ENCODE measurements at regions not wholly inside any gene's neighbourhood (a gene's known extent, or its start where the extent isn't known, plus 50 kb on each side); places are given as distances from the start of the nearest gene placed in this dataset.

DNA sequence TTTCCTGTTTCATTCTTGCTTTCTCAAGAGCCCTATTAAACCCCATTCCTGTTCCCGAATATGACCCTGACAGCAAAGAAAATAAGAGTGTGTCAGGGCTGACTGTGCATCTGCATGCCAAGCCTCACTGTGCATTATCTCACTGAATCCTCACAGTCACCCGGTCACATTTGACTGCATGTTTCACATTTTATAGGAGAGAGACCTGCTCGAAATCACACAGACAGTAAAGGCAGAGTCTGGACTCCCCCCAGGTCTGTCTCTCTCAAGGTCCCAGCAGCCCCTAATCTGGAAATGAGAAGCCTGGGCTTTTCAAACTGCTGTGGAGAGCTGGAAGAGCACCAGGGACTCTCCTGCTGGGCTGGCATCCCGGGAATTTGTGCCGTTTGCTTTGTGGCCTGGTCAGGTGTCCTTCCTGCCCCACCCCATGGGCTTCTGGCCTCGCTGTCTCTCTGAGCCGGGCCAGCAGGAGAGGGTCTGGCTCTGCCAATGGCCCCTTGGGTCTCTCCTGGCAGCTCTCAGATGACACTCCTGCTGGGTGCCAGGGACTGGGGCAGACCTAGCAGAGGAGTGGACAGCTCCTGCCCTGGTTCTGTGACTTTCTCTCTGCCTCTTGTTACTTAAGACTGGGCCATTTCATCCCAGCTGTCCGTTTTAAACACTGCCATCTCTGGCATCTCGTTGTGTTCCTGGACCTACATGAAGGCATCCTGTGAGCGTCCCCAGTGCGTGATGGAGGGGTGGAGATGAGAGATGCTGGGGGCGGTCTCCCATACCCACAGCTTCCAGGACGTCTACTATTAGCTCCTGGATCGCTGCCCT is 173.6 kb downstream of the ARHGAP12 start:
- ChIA-PET CTCF (interaction anchor here in 1 of 2 donors (0.7 kb wide), 1 partner anchor 78 kb away, joined by 6 read pairs; no protein-coding TSS in a partner anchor), POLR2A (interaction anchor here in 1 of 2 donors (0.6 kb wide), 1 partner anchor 981 kb away, joined by 6 read pairs; no protein-coding TSS in a partner anchor)
- Histone ChIP-seq H3K9me3 (no peaks in the 10 kb centered on the region), H3K4me1 (ENCODE audit: control insufficient read depth in 1 of 2, extremely low read depth in 1 of 2, insufficient read depth in 2 of 2, low read length in 2 of 2) (peaks cover 0 to 5% of the 10 kb centered on the region in 2 experiments), H3K27me3 (replicated peaks in 1 of 2; ENCODE audit: control insufficient read depth in 2 of 2, extremely low read depth in 1 of 2, insufficient read depth in 2 of 2, low read length in 1 of 2) (no peaks in the 10 kb centered on the region), H3K27ac (ENCODE audit: low read length) (no peak overlapping the region), H3K36me3 (ENCODE audit: control insufficient read depth in 2 of 2, extremely low read depth in 1 of 2, insufficient read depth in 1 of 2, low read length in 1 of 2) (no peaks in the 10 kb centered on the region), H3K4me3 (ENCODE audit: control insufficient read depth in 1 of 2, extremely low read depth in 1 of 2, low read length in 1 of 2) (no peak overlapping the region)
- Mint-ChIP-seq H3K9me3 (no peaks in the 10 kb centered on the region), H3K27me3 (no peaks in the 10 kb centered on the region), H3K36me3 (no peaks in the 10 kb centered on the region), H3K4me1 (peaks cover 3 to 5% (median 3%) of the 10 kb centered on the region in 3 donors), H3K27ac (peak overlapping the region in 1 of 2 donors; percentile 39), H3K4me3 (no peak overlapping the region)
- ATAC-seq (replicated peaks in 1 of 4), result no peak
- no peak for DNase-seq
- 87% methylated on average over 6 of the region's 14 CpGs for WGBS (ENCODE audit: insufficient coverage)

DNA sequence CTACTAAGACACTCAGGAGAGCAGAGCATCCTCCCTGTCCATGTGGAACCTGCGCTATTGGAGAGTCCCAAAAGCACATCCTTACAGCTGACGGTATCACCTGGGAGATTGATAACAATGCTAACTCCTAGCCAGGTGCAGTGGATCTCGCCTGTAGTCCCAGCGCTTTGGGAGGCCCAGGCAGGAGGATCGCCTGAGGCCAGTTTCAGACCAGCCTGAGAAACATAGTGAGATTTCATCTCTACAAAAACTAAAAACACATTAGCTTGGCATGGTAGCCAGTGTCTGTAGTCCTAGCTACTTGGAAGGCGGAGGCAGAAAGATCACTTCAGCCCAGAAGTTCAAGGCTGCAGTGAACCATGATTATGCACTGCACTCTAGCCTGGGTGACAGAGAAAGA is 174.9 kb downstream of the ARHGAP12 start:
- H3K27ac Mint-ChIP-seq, result peak overlapping the region in 1 of 2 donors; percentile 37
- H3K4me1 Mint-ChIP-seq, result no peaks in the 10 kb centered on the region
- Histone ChIP-seq H3K9me3 (no peaks in the 10 kb centered on the region), H3K4me1 (ENCODE audit: control insufficient read depth in 1 of 2, extremely low read depth in 1 of 2, insufficient read depth in 2 of 2, low read length in 2 of 2) (no peaks in the 10 kb centered on the region), H3K4me3 (ENCODE audit: control insufficient read depth in 1 of 2, extremely low read depth in 1 of 2, low read length in 1 of 2) (no peak overlapping the region), H3K27ac (ENCODE audit: low read length) (no peak overlapping the region), H3K27me3 (replicated peaks in 1 of 2; ENCODE audit: control insufficient read depth in 2 of 2, extremely low read depth in 1 of 2, insufficient read depth in 2 of 2, low read length in 1 of 2) (no peaks in the 10 kb centered on the region), H3K36me3 (ENCODE audit: control insufficient read depth in 2 of 2, extremely low read depth in 1 of 2, insufficient read depth in 1 of 2, low read length in 1 of 2) (no peaks in the 10 kb centered on the region)
- no peak for ATAC-seq (replicated peaks in 1 of 4)
- no peaks in the 10 kb centered on the region for H3K27me3 Mint-ChIP-seq
- 97% methylated on average over 6 of the region's 6 CpGs for WGBS (ENCODE audit: insufficient coverage)
- DNase-seq, result no peak
- H3K9me3 Mint-ChIP-seq, result no peaks in the 10 kb centered on the region
- ChIA-PET CTCF (interaction anchor here in 1 of 2 donors (0.6 kb wide), 1 partner anchor 53 kb away, joined by 3 read pairs; no protein-coding TSS in a partner anchor), POLR2A (no interaction called here)
- H3K4me3 Mint-ChIP-seq, result no peak overlapping the region
- H3K36me3 Mint-ChIP-seq, result no peaks in the 10 kb centered on the region

DNA sequence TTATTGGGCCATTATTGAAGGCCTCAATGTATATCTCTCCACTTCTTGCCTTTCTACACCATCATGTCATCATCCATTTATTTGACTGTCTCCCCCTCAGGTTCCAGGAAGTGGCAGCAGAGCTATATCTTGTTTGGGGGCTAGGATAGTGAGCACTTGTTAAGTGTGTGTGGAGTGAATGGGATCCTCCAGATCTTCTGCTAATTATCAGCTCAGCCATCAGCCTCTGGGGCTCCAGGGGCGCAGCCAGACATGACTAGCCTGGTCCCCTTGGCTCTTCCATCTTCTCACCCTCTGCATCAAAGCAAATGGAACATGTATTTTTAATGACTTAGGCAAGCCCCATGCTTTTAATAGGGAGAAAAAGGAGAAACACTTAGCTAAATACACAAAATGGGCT is 176.5 kb downstream of the ARHGAP12 start:
- Mint-ChIP-seq H3K27me3 (no peaks in the 10 kb centered on the region), H3K9me3 (no peaks in the 10 kb centered on the region), H3K27ac (no peak overlapping the region), H3K4me1 (no peaks in the 10 kb centered on the region), H3K36me3 (no peaks in the 10 kb centered on the region), H3K4me3 (no peak overlapping the region)
- no peaks in the 10 kb centered on the region for H3K27me3 ChIP-seq (replicated peaks in 1 of 2; ENCODE audit: control insufficient read depth in 2 of 2, extremely low read depth in 1 of 2, insufficient read depth in 2 of 2, low read length in 1 of 2)
- POLR2A ChIA-PET, result no interaction called here
- no peak overlapping the region for H3K4me3 ChIP-seq (ENCODE audit: control insufficient read depth in 1 of 2, extremely low read depth in 1 of 2, low read length in 1 of 2)
- CTCF ChIA-PET, result interaction anchor here in 1 of 2 donors (0.5 kb wide), 1 partner anchor 249 kb away, joined by 3 read pairs; no protein-coding TSS in a partner anchor
- ATAC-seq (replicated peaks in 1 of 4), result no peak
- no CpG with 5 or more reads among the region's 1 CpG for WGBS (ENCODE audit: insufficient coverage)
- no peak overlapping the region for H3K27ac ChIP-seq (ENCODE audit: low read length)
- H3K36me3 ChIP-seq (ENCODE audit: control insufficient read depth in 2 of 2, extremely low read depth in 1 of 2, insufficient read depth in 1 of 2, low read length in 1 of 2), result no peaks in the 10 kb centered on the region
- no peaks in the 10 kb centered on the region for H3K9me3 ChIP-seq
- H3K4me1 ChIP-seq (ENCODE audit: control insufficient read depth in 1 of 2, extremely low read depth in 1 of 2, insufficient read depth in 2 of 2, low read length in 2 of 2), result no peaks in the 10 kb centered on the region
- no peak for DNase-seq

DNA sequence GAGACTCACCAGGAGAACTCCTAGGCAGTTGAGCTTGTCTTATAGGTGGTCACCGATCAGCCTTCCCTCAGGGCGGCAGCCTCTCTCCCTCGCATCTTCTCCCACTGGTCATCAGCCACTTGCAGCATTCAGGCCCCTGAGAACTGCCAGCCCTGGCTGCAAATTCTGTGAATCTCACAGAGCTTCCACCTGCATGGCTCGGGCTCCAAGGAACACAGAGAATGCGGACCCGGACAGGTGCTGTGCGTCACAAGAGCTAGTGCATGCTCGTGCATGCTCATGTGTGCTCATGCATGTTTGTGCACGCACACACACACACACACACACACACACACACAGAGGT is 176.9 kb downstream of the ARHGAP12 start:
- Histone ChIP-seq H3K27me3 (replicated peaks in 1 of 2; ENCODE audit: control insufficient read depth in 2 of 2, extremely low read depth in 1 of 2, insufficient read depth in 2 of 2, low read length in 1 of 2) (no peaks in the 10 kb centered on the region), H3K4me3 (ENCODE audit: control insufficient read depth in 1 of 2, extremely low read depth in 1 of 2, low read length in 1 of 2) (no peak overlapping the region), H3K36me3 (ENCODE audit: control insufficient read depth in 2 of 2, extremely low read depth in 1 of 2, insufficient read depth in 1 of 2, low read length in 1 of 2) (no peaks in the 10 kb centered on the region), H3K9me3 (no peaks in the 10 kb centered on the region), H3K4me1 (ENCODE audit: control insufficient read depth in 1 of 2, extremely low read depth in 1 of 2, insufficient read depth in 2 of 2, low read length in 2 of 2) (no peaks in the 10 kb centered on the region), H3K27ac (ENCODE audit: low read length) (no peak overlapping the region)
- POLR2A ChIA-PET, result interaction anchor here in 1 of 2 donors (0.6 to 1.2 kb wide), 2 partner anchors 17 to 30 kb away, joined by 4 to 11 read pairs; no protein-coding TSS in a partner anchor
- no peak for DNase-seq
- Mint-ChIP-seq H3K9me3 (no peaks in the 10 kb centered on the region), H3K27ac (no peak overlapping the region), H3K4me1 (no peaks in the 10 kb centered on the region), H3K4me3 (no peak overlapping the region), H3K36me3 (no peaks in the 10 kb centered on the region), H3K27me3 (no peaks in the 10 kb centered on the region)
- CTCF ChIA-PET, result interaction anchor here (0.5 to 1.8 kb wide), 3 partner anchors 15 to 249 kb away, joined by 3 to 4 read pairs (median 3); no protein-coding TSS in a partner anchor
- ATAC-seq (replicated peaks in 1 of 4), result no peak
- WGBS (ENCODE audit: insufficient coverage), result 87% methylated on average over 9 of the region's 9 CpGs

DNA sequence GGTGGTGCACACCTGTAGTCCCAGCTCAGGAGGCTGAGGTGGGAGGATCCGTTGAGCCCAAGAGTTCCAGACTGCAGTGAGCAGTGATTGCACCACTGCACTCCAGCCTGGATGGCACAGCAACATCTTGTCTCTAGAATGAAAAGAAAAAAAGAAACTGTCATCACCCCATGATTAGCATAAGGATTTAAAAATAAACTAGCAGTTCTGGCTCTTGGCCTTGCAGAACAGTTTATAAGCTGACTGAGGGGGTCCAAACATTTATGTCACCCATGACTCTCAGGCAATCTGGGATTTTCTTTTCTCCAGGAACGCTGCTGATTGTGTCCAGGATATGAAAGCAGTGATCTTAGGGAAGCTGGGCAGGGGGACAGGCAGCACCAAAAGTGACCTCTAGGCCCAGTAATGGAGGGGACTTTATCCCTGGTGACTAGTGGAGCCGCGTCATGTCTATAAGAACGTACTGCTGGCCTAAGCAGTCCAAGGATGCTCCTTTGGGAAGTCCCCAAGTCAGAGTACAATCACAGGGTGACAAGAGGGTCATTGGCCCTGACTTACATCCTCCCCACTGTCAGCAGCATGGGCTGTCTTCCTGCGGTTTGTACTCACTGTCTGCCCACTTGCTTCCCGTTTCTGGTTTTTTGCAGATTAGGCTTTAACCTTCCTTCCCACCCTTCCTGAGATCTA is 177.4 kb downstream of the ARHGAP12 start:
- Mint-ChIP-seq H3K36me3 (no peaks in the 10 kb centered on the region), H3K4me1 (no peaks in the 10 kb centered on the region), H3K27ac (no peak overlapping the region), H3K27me3 (no peaks in the 10 kb centered on the region), H3K4me3 (no peak overlapping the region), H3K9me3 (no peaks in the 10 kb centered on the region)
- POLR2A ChIA-PET, result interaction anchor here in 1 of 2 donors (0.6 to 1.2 kb wide), 2 partner anchors 17 to 29 kb away, joined by 4 to 11 read pairs; no protein-coding TSS in a partner anchor
- DNase-seq (peak in 1 of 35 experiments; percentile 14), ATAC-seq (replicated peaks in 1 of 4) (no peak)
- WGBS (ENCODE audit: insufficient coverage), result 63% methylated on average over 6 of the region's 7 CpGs
- CTCF ChIA-PET, result interaction anchor here (0.7 to 1.8 kb wide), 2 partner anchors 15 to 18 kb away, joined by 3 to 4 read pairs; no protein-coding TSS in a partner anchor
- H3K4me3 ChIP-seq (ENCODE audit: control insufficient read depth in 1 of 2, extremely low read depth in 1 of 2, low read length in 1 of 2), result no peak overlapping the region
- no peaks in the 10 kb centered on the region for H3K4me1 ChIP-seq (ENCODE audit: control insufficient read depth in 1 of 2, extremely low read depth in 1 of 2, insufficient read depth in 2 of 2, low read length in 2 of 2)
- H3K36me3 ChIP-seq (ENCODE audit: control insufficient read depth in 2 of 2, extremely low read depth in 1 of 2, insufficient read depth in 1 of 2, low read length in 1 of 2), result no peaks in the 10 kb centered on the region
- H3K27me3 ChIP-seq (replicated peaks in 1 of 2; ENCODE audit: control insufficient read depth in 2 of 2, extremely low read depth in 1 of 2, insufficient read depth in 2 of 2, low read length in 1 of 2), result no peaks in the 10 kb centered on the region
- H3K27ac ChIP-seq (ENCODE audit: low read length), result no peak overlapping the region
- H3K9me3 ChIP-seq, result no peaks in the 10 kb centered on the region

DNA sequence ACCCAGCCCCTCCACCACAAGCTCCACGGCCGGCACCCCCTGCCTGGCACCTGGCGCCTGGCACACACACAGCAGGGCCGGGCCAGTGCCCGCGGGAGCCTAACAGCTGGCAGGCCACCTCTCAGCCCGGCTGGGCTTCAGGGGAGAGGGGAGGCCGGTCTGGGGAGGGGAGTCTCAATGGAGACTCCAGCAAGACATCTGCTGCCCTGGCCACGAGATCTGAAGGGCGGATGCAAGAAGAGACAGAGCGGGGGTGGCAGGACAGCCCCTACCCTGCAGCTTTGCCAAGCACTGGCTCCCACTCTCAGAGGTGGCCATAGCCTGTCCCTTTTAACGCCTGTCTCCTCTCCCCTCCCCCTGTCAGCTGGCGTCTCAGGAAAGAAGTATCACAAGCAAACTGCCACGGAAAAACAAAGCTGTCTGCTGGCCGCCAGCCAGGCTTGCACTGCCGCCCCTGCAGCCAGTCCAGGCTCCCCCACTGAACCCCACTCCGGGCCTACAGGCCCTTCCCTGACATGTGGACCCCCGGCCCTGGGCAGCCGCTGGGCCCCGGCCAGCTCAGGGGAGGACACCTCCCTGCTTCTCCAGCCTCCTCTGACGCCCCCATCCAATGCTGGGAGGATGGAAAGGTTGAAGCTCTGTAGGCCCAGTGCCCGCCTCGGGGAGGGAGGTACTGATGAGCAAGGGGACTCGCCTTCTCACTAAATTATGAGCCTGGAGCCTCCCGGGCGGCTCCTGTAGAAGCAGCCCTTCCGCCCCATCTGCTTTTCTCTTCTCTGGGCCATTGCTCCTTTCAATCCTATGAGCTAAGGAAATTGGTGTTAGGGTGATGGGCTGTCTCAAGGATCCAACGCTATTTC is 178.4 kb downstream of the ARHGAP12 start:
- peaks cover 0 to 8% of the 10 kb centered on the region in 2 experiments for H3K4me1 ChIP-seq (ENCODE audit: control insufficient read depth in 1 of 2, extremely low read depth in 1 of 2, insufficient read depth in 2 of 2, low read length in 2 of 2)
- ChIA-PET CTCF (interaction anchor here in 1 of 2 donors (1.8 kb wide), 1 partner anchor 19 kb away, joined by 4 read pairs; no protein-coding TSS in a partner anchor), POLR2A (interaction anchor here in 1 of 2 donors (1.2 kb wide), 1 partner anchor 18 kb away, joined by 4 read pairs; no protein-coding TSS in a partner anchor)
- H3K9me3 ChIP-seq, result no peaks in the 10 kb centered on the region
- Mint-ChIP-seq H3K4me1 (peaks cover 0 to 10% (median 9%) of the 10 kb centered on the region in 3 donors), H3K36me3 (no peaks in the 10 kb centered on the region), H3K27me3 (no peaks in the 10 kb centered on the region), H3K27ac (no peak overlapping the region), H3K4me3 (no peak overlapping the region), H3K9me3 (no peaks in the 10 kb centered on the region)
- H3K4me3 ChIP-seq (ENCODE audit: control insufficient read depth in 1 of 2, extremely low read depth in 1 of 2, low read length in 1 of 2), result no peak overlapping the region
- ATAC-seq (replicated peaks in 1 of 4) (no peak), DNase-seq (no peak)
- H3K36me3 ChIP-seq (ENCODE audit: control insufficient read depth in 2 of 2, extremely low read depth in 1 of 2, insufficient read depth in 1 of 2, low read length in 1 of 2), result no peaks in the 10 kb centered on the region
- no peak overlapping the region for H3K27ac ChIP-seq (ENCODE audit: low read length)
- 77% methylated on average over 6 of the region's 28 CpGs for WGBS (ENCODE audit: insufficient coverage)
- H3K27me3 ChIP-seq (replicated peaks in 1 of 2; ENCODE audit: control insufficient read depth in 2 of 2, extremely low read depth in 1 of 2, insufficient read depth in 2 of 2, low read length in 1 of 2), result no peaks in the 10 kb centered on the region
